D721Med (cell line): ENCODE measurements at regions not wholly inside any gene's neighbourhood (a gene's known extent, or its start where the extent isn't known, plus 50 kb on each side); places are given as distances from the start of the nearest gene placed in this dataset.
A peak's percentile ranks its signal among the peaks of the same experiment; 100 is the strongest.
"Not testable (repeated sequence)": the region's sequence is repeated elsewhere in the genome, so short reads cannot be mapped to it uniquely, and the experiment has no call there.

Source experiments
- DNase-seq: peaks from one replicate; pipeline ENCODE4 v3.0.0; 2011; ENCODE audit warnings: low spot score; ENCODE audit not compliant: insufficient read length
- FAIRE-seq: peaks from 2 replicates; lab custom pipeline; 2011; peaks lifted over from hg19 to GRCh38; lab: Jason Lieb, UNC
- TF ChIP-seq, protein P1 (sequence below): IDR thresholded peaks from 2 replicates; pipeline ENCODE4 v1.5.1; 2012; ENCODE audit warnings: mild to moderate bottlenecking, control low read depth; ENCODE audit not compliant: insufficient read depth; ENCODE audit errors: missing control alignments

DNA sequence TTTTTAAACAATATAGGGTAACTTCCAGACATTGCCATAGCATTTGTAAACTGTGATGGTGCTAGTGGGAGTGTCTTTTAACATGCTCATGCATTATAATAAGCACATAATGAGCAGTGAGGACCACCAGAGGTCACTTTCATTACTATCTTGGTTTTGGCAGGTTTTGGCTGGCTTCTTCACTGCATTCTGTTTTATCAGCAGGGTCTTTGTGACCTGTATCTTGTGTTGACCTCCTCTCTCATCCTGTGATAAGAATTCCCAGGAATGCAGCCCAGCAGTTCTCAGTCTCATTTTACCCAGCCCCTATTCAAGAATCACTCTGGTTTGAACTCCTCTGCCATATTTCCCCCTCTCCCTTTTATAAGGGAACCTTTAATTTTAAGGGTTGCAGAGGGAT, 91.3 kb downstream of the ZNF467 start:
- FAIRE-seq = no peak
- TF ChIP-seq, protein P1, sequence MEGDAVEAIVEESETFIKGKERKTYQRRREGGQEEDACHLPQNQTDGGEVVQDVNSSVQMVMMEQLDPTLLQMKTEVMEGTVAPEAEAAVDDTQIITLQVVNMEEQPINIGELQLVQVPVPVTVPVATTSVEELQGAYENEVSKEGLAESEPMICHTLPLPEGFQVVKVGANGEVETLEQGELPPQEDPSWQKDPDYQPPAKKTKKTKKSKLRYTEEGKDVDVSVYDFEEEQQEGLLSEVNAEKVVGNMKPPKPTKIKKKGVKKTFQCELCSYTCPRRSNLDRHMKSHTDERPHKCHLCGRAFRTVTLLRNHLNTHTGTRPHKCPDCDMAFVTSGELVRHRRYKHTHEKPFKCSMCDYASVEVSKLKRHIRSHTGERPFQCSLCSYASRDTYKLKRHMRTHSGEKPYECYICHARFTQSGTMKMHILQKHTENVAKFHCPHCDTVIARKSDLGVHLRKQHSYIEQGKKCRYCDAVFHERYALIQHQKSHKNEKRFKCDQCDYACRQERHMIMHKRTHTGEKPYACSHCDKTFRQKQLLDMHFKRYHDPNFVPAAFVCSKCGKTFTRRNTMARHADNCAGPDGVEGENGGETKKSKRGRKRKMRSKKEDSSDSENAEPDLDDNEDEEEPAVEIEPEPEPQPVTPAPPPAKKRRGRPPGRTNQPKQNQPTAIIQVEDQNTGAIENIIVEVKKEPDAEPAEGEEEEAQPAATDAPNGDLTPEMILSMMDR = no peak

DNA sequence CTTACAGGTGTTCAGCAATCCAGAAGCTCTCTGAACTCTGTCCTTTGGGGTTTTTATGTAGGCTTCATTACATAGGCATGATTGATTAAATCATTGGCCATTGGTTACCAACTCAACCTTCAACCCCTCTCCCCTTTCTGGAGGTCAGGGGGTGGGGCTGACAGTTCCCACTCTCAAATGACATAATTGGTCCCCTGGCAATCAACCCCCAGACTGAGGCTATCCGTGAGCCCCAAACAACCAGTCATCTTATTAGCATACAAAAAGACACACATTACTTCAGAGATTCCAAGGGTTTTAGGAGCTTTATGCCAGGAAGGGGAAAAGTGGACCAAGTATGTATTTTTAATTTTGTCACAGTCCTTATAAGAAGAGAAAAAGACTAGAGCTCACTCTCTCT, 92.1 kb downstream of the ZNF467 start:
- no peak for DNase-seq
- TF ChIP-seq, protein P1 = no peak
- FAIRE-seq = no peak

More for the DNA sequence above, 91.3 kb downstream of the ZNF467 start:
- DNase-seq = no peak

DNA sequence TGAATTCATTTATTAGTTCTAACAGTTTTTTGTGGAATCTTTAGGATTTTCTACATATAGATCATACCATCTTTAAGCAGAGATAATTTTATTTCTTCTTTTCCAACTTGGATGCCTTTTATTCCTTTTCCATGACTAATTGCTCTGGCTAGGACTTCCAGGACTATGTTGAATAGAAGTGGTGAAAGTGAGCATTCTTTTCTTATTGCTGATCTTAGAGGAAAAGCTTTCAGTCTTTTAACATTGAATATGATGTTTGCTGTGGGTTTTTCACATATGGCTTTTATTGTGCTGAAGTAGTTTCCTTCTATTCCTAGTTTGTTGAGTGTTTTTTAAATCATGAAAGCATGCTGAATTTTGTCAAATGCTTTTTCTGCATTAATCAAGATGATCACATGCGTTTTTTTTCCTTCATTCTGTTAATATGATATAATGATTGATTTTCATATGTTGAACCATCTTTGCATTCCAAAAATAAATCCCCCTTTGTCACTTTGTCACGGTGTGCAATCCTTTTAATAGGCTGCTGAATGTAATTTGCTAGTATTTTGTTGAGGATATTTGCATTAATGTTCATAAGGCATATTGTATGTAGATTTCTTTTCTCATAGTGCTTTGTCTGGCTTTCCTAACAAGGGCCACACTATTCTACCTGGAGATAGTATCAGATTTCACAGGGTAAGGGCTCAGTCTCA, 92.9 kb downstream of the ZNF467 start:
- FAIRE-seq = no peak
- TF ChIP-seq, protein P1 = no peak
- no peak for DNase-seq

DNA sequence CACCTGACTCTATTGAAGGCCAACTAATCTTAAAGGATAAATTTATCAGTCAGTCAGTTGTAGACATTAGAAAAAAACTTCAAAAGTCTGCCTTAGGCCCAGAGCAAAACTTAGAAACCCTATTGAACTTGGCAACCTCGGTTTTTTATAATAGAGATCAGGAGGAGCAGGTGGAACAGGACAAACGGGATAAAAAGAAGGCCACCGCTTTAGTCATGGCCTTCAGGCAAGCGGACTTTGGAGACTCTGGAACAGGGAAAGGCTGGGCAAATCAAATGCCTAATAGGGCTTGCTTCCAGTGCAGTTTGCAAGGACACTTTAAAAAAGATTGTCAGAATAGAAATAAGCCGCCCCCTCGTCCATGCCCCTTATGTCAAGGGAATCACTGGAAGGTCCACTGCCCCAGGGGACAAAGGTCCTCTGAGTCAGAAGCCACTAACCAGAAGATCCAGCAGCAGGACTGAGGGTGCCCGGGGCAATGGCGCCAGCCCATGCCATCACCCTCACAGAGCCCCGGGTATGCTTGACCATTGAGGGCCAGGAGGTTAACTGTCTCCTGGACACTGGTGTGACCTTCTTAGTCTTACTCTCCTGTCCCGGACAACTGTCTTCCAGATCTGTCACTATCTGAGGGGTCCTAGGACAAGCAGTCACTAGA, 98.5 kb downstream of the ZNF467 start:
- FAIRE-seq, DNase-seq: not testable (repeated sequence)

DNA sequence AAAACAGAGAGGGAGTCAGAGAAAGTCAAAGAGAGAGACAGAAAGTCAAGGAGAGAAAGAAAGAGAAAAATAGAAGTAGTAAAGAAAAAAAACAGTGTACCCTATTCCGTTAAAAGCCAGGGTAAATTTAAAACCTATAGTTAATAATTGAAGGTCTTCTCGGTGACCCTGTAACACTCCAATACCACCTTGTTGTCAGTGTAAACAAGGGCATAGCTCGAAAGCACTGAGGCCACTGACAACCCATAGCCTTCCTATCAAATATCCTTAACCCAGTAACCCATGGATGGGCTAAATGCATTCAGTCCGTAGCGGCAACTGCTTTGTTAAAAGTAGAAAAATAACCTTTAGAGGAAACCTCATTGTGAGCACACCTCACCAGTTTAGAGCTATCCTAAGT, 100.4 kb downstream of the ZNF467 start:
- DNase-seq = no peak
- FAIRE-seq = no peak
- TF ChIP-seq, protein P1 = no peak

DNA sequence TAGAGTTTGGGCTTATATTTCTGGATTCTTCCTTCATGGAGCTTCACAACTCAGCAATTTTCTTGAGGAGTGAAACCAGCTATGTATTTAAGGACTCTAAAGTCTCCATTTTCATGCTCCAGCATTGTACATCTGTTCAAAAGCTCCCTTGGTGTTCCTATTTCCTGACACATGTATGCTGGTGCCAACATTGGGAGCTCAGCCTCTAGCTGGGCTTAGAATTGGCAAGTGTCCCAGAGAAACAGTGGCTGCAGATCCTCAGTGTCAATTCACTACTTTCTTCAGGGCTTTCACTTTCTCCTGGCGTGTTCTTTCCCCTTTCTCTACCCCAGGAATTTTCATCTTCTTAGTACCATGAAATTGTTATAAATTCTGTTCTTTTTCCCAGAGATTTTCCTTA, 103.1 kb downstream of the ZNF467 start:
- TF ChIP-seq, protein P1 = no peak
- FAIRE-seq (no peak), DNase-seq (no peak)

DNA sequence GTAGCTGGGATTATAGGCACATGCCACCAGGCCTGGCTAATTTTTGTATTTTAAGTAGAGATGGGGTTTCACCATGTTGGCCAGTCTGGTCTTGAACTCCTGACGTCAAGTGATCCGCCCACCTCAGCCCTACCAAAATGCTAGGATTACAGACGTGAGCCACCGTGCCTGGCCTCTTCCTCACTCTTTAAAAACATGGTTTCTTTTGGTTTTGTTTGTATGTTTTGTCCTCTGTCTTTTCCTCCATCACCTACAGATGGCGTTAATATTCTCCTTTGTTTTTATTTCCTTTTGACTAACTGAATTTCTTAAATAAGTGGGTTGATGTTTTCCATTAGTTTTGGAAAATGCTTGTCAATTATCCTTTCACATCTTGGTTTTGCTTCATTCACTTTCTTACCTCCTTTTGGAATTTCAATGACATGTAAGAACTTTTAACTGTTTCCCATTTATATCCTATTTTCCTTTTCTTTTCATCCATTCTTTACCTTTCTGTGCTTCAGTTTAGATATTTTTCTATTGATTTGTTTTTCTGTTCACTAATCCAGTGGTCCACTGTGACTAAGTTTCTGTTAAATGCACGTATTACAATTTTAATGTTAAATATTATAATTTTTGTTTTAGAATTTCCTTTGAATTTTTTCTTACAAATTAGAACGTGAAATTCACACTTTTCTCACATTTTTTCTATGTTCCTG, 104.1 kb downstream of the ZNF467 start:
- TF ChIP-seq, protein P1 = peak; percentile 38
- FAIRE-seq (no peak), DNase-seq (no peak)
